ENCODE measurements at regions not wholly inside any gene's neighbourhood (a gene's known extent, or its start where the extent isn't known, plus 50 kb on each side); places are given as distances from the start of the nearest gene placed in this dataset.
"Not testable (repeated sequence)": the region's sequence is repeated elsewhere in the genome, so short reads cannot be mapped to it uniquely, and the experiment has no call there.

- H3K27ac Mint-ChIP-seq, result no peak overlapping the region
- TF ChIP-seq, protein P1, sequence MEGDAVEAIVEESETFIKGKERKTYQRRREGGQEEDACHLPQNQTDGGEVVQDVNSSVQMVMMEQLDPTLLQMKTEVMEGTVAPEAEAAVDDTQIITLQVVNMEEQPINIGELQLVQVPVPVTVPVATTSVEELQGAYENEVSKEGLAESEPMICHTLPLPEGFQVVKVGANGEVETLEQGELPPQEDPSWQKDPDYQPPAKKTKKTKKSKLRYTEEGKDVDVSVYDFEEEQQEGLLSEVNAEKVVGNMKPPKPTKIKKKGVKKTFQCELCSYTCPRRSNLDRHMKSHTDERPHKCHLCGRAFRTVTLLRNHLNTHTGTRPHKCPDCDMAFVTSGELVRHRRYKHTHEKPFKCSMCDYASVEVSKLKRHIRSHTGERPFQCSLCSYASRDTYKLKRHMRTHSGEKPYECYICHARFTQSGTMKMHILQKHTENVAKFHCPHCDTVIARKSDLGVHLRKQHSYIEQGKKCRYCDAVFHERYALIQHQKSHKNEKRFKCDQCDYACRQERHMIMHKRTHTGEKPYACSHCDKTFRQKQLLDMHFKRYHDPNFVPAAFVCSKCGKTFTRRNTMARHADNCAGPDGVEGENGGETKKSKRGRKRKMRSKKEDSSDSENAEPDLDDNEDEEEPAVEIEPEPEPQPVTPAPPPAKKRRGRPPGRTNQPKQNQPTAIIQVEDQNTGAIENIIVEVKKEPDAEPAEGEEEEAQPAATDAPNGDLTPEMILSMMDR (IDR thresholded peaks at IDR 0.05; ENCODE audit: unreplicated experiment), result no peak
- H3K9me3 Mint-ChIP-seq (ENCODE audit: low read depth), result peaks cover 3% of the 10 kb centered on the region
- H3K4me1 Mint-ChIP-seq (ENCODE audit: low read depth), result no peaks in the 10 kb centered on the region
- no peak for DNase-seq (ENCODE audit: low spot score, unreplicated experiment)
- no peaks in the 10 kb centered on the region for H3K36me3 Mint-ChIP-seq (ENCODE audit: insufficient read depth)
- H3K4me3 Mint-ChIP-seq (ENCODE audit: low read depth), result no peak overlapping the region
- H3K27me3 Mint-ChIP-seq, result no peaks in the 10 kb centered on the region
These were observed 151.6 kb upstream of the ZNF337 start for GRCh38 chr20:25848222-25848621.

DNA sequence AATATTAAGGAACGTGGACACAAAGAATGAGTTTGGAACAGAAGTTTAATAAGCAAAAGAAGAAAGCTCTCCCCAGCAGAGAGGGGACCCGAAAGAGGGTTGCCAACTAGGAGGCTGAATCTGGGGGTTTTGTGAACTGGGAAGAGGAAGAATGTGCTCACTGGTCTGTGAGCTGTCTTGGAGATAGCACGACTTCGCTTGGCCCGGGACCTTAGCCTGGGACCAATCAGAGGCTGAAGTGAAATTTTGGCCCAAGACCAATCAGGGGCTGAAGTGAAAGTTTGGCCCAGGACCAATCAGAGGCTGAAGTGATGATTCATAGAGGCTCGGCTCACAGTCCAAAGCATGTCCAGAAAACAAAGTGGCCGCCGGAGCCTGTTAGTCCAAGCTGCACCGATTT, 148.0 kb upstream of the ZNF337 start:
- not testable (repeated sequence) for H3K4me3 Mint-ChIP-seq (ENCODE audit: low read depth); H3K9me3 Mint-ChIP-seq (ENCODE audit: low read depth); DNase-seq (ENCODE audit: low spot score, unreplicated experiment); H3K36me3 Mint-ChIP-seq (ENCODE audit: insufficient read depth); H3K27ac Mint-ChIP-seq; H3K4me1 Mint-ChIP-seq (ENCODE audit: low read depth); H3K27me3 Mint-ChIP-seq

GRCh38 chr20:25813511-25813910, 116.9 kb upstream of the ZNF337 start:
- not testable (repeated sequence) for H3K27ac Mint-ChIP-seq; H3K27me3 Mint-ChIP-seq; H3K4me1 Mint-ChIP-seq (ENCODE audit: low read depth); H3K4me3 Mint-ChIP-seq (ENCODE audit: low read depth); H3K9me3 Mint-ChIP-seq (ENCODE audit: low read depth); H3K36me3 Mint-ChIP-seq (ENCODE audit: insufficient read depth); DNase-seq (ENCODE audit: low spot score, unreplicated experiment)

DNA sequence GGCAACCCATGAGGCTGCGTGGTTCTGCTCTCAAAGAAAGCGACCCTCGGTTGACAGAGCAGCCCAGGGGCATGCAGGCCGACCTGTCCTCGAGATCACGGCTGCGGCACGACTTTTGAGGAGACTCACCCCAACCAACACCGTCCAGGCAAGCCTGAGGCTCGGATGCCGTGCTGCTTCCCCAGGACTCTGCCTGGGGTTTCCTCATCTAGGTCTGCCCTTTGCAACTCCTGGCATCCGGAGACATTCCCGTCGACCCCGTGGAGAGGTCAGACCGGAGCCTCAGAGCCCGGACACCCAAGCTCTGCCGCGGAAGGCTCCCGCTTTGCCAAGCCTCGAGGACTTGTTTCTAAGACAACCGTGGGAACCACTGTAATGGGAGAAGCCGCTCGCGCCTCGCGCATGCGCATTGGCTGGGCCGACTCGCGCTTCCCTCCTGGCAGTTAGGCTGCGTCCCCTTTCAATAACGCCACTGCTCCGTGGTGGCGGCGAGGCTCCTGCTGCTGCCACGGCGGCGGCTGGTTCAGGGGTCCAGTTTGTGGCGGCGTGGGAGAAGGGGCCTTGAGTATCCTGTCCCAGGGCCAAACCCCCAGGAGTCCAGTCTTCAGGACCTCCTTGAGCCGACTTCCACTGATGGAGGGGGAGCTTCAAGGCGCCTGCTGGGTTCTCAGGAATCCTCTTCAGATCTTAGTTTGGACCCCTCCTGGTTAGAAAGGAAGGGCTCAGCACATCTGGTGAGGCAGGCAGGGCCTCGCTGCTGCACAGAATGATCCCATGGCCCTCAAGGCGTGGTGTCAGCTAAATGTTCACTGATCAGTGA, 101.7 kb upstream of the ZNF337 start:
- H3K4me3 Mint-ChIP-seq (ENCODE audit: low read depth); H3K36me3 Mint-ChIP-seq (ENCODE audit: insufficient read depth): not testable (repeated sequence)

GRCh38 chr20:25797062-25797461, 100.4 kb upstream of the ZNF337 start:
- DNase-seq (ENCODE audit: low spot score, unreplicated experiment); H3K9me3 Mint-ChIP-seq (ENCODE audit: low read depth); H3K27me3 Mint-ChIP-seq; H3K4me1 Mint-ChIP-seq (ENCODE audit: low read depth); H3K27ac Mint-ChIP-seq; H3K4me3 Mint-ChIP-seq (ENCODE audit: low read depth); H3K36me3 Mint-ChIP-seq (ENCODE audit: insufficient read depth): not testable (repeated sequence)

More for the DNA sequence above, 101.7 kb upstream of the ZNF337 start:
- not testable (repeated sequence) for H3K27ac Mint-ChIP-seq; H3K4me1 Mint-ChIP-seq (ENCODE audit: low read depth); H3K27me3 Mint-ChIP-seq; DNase-seq (ENCODE audit: low spot score, unreplicated experiment); H3K9me3 Mint-ChIP-seq (ENCODE audit: low read depth)

GRCh38 chr20:25777241-25777640, 80.6 kb upstream of the ZNF337 start:
- not testable (repeated sequence) for H3K9me3 Mint-ChIP-seq (ENCODE audit: low read depth); H3K27ac Mint-ChIP-seq; H3K4me1 Mint-ChIP-seq (ENCODE audit: low read depth); H3K4me3 Mint-ChIP-seq (ENCODE audit: low read depth); H3K27me3 Mint-ChIP-seq; H3K36me3 Mint-ChIP-seq (ENCODE audit: insufficient read depth); DNase-seq (ENCODE audit: low spot score, unreplicated experiment)

DNA sequence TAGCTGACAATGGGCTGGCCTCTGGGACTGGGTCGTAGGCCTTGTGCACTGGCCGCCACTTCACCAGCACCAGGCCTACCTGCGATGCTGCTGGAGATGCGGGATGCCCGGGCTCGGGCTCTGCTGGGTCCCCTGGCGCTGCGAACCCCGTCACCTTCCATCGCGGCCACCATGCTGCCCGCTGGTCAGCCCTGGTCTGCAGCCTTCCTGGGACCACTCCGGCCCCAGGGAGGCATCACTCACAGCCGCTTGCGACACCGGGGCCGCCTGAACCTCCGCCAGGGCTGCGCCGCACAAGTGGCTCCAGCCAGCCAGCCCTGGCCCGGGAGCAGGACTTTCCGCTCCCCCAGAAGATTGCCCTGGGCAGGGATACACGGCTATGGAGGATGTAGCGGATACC, 78.1 kb upstream of the ZNF337 start:
- not testable (repeated sequence) for H3K9me3 Mint-ChIP-seq (ENCODE audit: low read depth); H3K27me3 Mint-ChIP-seq; H3K27ac Mint-ChIP-seq; H3K4me3 Mint-ChIP-seq (ENCODE audit: low read depth); DNase-seq (ENCODE audit: low spot score, unreplicated experiment); H3K4me1 Mint-ChIP-seq (ENCODE audit: low read depth); H3K36me3 Mint-ChIP-seq (ENCODE audit: insufficient read depth)

GRCh38 chr20:25774203-25774602, 77.5 kb upstream of the ZNF337 start:
- H3K4me1 Mint-ChIP-seq (ENCODE audit: low read depth); H3K4me3 Mint-ChIP-seq (ENCODE audit: low read depth); DNase-seq (ENCODE audit: low spot score, unreplicated experiment); H3K9me3 Mint-ChIP-seq (ENCODE audit: low read depth); H3K27me3 Mint-ChIP-seq; H3K36me3 Mint-ChIP-seq (ENCODE audit: insufficient read depth); H3K27ac Mint-ChIP-seq: not testable (repeated sequence)

DNA sequence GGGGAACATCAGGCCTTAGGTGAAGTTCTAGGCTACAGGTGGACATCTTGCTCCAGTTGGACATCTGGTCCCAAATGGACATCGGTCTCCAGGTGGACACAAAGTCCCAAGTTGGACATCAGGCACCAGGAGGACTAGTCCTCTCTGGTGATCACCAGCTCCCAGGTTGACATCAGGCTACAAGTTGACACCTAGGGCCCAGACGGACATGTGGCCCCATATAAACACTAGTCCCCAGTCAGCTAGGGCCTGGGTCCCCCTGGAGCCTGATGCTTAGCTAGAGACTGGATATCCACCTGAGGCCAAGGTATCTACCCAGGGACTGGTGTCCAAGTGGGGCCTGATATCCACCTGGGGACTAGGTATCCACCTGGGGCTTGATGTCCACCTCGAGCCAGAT, 75.8 kb upstream of the ZNF337 start:
- DNase-seq (ENCODE audit: low spot score, unreplicated experiment); H3K27me3 Mint-ChIP-seq; H3K36me3 Mint-ChIP-seq (ENCODE audit: insufficient read depth); H3K4me1 Mint-ChIP-seq (ENCODE audit: low read depth); H3K27ac Mint-ChIP-seq; H3K9me3 Mint-ChIP-seq (ENCODE audit: low read depth); H3K4me3 Mint-ChIP-seq (ENCODE audit: low read depth): not testable (repeated sequence)

- H3K4me1 Mint-ChIP-seq (ENCODE audit: low read depth); DNase-seq (ENCODE audit: low spot score, unreplicated experiment); H3K36me3 Mint-ChIP-seq (ENCODE audit: insufficient read depth); H3K4me3 Mint-ChIP-seq (ENCODE audit: low read depth); H3K27ac Mint-ChIP-seq; H3K27me3 Mint-ChIP-seq; H3K9me3 Mint-ChIP-seq (ENCODE audit: low read depth): not testable (repeated sequence)
These were observed 75.2 kb upstream of the ZNF337 start for GRCh38 chr20:25771818-25772217.
